HCT116 (cell line): ENCODE measurements at regions not wholly inside any gene's neighbourhood (a gene's known extent, or its start where the extent isn't known, plus 50 kb on each side); places are given as distances from the start of the nearest gene placed in this dataset.

Experiments
- CEBPB ChIP-seq: IDR thresholded peaks from 2 replicates; pipeline ENCODE4 v1.6.1; 2012; ENCODE audit warnings: low read depth
- EZH2 ChIP-seq: fragments of 200-600 bp; sonication (generic); IDR thresholded peaks from 2 replicates; pipeline ENCODE4 v1.6.1; 2017; ENCODE audit warnings: antibody characterized with exemption, mixed run types
- EZH2phosphoT487 ChIP-seq: fragments of 200-600 bp; IDR thresholded peaks from 2 replicates; pipeline ENCODE4 v1.6.1; 2018; ENCODE audit warnings: antibody characterized with exemption, borderline replicate concordance
- FOSL1 ChIP-seq: IDR thresholded peaks from 2 replicates; pipeline ENCODE4 v1.6.1; 2012; ENCODE audit warnings: low read depth
- JUND ChIP-seq: IDR thresholded peaks from 2 replicates; pipeline ENCODE4 v1.6.1; 2012
- POLR2AphosphoS5 ChIP-seq: IDR thresholded peaks from 2 replicates; pipeline ENCODE4 v1.6.1; 2011; ENCODE audit warnings: mild to moderate bottlenecking, low read depth, low read length, moderate library complexity
- RAD21 ChIP-seq: IDR thresholded peaks from 2 replicates; pipeline ENCODE4 v1.6.1; 2012; ENCODE audit warnings: low read depth, mild to moderate bottlenecking
- YY1 ChIP-seq: IDR thresholded peaks from 2 replicates; pipeline ENCODE4 v1.6.1; 2011; ENCODE audit warnings: low read length, low read depth, moderate library complexity, mild to moderate bottlenecking; ENCODE audit not compliant: insufficient replicate concordance; ENCODE audit errors: extremely low read depth
- TF ChIP-seq, protein P1 (sequence below), 3 experiments: fragments of 200-600 bp in 1 of 3; sonication (generic) in 1 of 3; IDR thresholded peaks in 2 of 3; conservative IDR thresholded peaks in 1 of 3; 2 replicates each; pipeline ENCODE4 v1.5.1; 2012 to 2017; ENCODE audit warnings: low read depth in 2 of 3, low read length in 2 of 3, antibody characterized with exemption in 1 of 3, borderline replicate concordance in 1 of 3, control low read depth in 1 of 3, mild to moderate bottlenecking in 1 of 3, mixed read lengths in 1 of 3, mixed run types in 1 of 3, moderate library complexity in 1 of 3; ENCODE audit not compliant: insufficient read depth in 1 of 3
- TF ChIP-seq, protein P2 (sequence below): IDR thresholded peaks from 2 replicates; pipeline ENCODE4 v1.6.1; 2011; ENCODE audit warnings: mild to moderate bottlenecking, low read length, moderate library complexity; ENCODE audit not compliant: insufficient replicate concordance; ENCODE audit errors: extremely low read depth

DNA sequence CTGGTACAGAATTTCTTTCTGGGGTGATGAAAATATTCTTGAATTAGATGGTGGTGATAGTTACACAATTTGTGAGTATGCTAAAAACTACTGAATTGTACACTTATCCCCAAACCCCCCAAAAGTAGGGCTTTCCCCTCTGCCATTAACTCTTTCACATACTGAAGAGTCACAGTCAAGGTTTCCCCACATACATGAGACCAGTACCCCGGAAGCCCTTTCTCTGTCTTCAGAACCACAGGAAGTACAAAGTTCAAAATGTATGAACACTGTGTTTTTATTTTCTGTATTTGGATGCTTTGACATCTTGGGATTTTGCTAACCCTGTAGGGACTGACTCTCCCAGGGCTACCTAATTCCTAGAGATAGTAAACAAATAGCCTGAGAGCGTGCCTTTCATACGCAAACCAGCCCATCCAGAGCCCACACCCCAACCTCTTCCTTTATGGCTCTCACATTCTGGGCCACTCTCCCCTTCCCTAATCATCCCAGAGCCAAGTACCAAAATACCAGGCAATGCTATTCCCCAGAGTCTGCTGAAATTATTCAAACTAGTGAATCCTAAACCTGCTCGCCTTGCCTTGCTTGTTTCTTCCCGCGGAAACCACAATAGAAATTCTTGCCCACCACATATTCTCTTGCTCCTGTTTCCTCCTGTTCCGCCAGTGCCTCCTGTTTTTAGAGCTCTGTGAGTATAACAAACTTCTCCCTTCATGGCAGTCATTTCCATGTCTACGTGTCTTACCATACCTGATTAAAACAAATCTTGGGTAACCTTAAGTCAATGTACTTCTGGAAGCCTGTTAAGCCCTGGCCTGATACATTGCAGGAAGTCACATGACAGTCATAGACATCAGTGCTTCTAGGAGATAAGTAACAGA, 524.8 kb downstream of the FUT8 start:
- TF ChIP-seq, protein P1, sequence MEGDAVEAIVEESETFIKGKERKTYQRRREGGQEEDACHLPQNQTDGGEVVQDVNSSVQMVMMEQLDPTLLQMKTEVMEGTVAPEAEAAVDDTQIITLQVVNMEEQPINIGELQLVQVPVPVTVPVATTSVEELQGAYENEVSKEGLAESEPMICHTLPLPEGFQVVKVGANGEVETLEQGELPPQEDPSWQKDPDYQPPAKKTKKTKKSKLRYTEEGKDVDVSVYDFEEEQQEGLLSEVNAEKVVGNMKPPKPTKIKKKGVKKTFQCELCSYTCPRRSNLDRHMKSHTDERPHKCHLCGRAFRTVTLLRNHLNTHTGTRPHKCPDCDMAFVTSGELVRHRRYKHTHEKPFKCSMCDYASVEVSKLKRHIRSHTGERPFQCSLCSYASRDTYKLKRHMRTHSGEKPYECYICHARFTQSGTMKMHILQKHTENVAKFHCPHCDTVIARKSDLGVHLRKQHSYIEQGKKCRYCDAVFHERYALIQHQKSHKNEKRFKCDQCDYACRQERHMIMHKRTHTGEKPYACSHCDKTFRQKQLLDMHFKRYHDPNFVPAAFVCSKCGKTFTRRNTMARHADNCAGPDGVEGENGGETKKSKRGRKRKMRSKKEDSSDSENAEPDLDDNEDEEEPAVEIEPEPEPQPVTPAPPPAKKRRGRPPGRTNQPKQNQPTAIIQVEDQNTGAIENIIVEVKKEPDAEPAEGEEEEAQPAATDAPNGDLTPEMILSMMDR (IDR thresholded peaks at IDR 0.05 in 2 of 3, conservative IDR thresholded peaks at IDR 0.05 in 1 of 3; ENCODE audit: borderline replicate concordance in 1 of 3, insufficient read depth in 1 of 3, low read depth in 2 of 3, low read length in 2 of 3), result no peak
- TF ChIP-seq CEBPB (no peak), EZH2 (no peak), EZH2phosphoT487 (no peak), POLR2AphosphoS5 (no peak), FOSL1 (no peak), RAD21 (no peak), YY1 (no peak), JUND (no peak)
- TF ChIP-seq, protein P2, sequence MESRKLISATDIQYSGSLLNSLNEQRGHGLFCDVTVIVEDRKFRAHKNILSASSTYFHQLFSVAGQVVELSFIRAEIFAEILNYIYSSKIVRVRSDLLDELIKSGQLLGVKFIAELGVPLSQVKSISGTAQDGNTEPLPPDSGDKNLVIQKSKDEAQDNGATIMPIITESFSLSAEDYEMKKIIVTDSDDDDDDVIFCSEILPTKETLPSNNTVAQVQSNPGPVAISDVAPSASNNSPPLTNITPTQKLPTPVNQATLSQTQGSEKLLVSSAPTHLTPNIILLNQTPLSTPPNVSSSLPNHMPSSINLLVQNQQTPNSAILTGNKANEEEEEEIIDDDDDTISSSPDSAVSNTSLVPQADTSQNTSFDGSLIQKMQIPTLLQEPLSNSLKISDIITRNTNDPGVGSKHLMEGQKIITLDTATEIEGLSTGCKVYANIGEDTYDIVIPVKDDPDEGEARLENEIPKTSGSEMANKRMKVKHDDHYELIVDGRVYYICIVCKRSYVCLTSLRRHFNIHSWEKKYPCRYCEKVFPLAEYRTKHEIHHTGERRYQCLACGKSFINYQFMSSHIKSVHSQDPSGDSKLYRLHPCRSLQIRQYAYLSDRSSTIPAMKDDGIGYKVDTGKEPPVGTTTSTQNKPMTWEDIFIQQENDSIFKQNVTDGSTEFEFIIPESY, result no peak
